TTC549 (cell line): ENCODE measurements at regions not wholly inside any gene's neighbourhood (a gene's known extent, or its start where the extent isn't known, plus 50 kb on each side); places are given as distances from the start of the nearest gene placed in this dataset.
A peak's percentile ranks its signal among the peaks of the same experiment; 100 is the strongest.

Experiments used
- FAIRE-seq: peaks from 2 replicates; lab custom pipeline; 2012; peaks lifted over from hg19 to GRCh38; lab: Jason Lieb, UNC

DNA sequence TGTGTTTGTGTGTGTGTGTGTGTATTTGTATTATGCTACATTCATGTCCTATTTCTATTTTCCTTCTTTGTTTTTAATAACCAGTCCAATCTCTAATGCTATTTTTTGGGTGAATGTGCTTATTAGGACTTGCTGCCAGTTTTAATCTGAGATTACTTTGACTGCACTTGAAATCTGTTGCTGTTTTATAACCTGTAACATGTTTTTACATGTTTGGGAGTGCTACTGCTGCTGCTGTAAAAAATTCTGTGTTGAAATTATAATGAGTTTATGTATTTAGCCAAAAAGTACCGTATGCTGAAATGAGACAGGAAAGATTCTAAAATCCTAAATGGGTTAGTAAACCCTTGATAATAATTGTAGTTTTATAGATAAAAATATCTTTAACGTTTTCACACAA is 104.7 kb upstream of the SSBP2 start:
- FAIRE-seq, result no peak

DNA sequence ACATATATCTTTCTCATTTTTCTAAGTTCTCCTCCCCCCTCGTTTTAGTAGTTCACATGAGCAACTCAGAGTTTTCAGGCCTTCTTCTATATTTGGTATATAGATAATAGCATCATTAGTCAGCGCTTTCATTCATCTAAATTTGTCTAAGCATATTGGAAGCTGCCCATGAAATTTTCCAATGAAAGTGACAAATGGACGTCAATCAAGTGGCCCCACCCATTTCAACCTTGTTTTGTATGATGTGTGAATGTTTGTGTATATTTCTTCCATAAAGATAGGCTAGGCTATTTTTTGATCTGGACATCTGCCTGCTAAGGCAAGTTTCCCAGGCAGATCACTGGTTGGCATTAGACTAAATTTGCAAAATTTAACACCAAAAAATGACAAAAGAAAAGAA is 104.0 kb upstream of the SSBP2 start:
- no peak for FAIRE-seq

DNA sequence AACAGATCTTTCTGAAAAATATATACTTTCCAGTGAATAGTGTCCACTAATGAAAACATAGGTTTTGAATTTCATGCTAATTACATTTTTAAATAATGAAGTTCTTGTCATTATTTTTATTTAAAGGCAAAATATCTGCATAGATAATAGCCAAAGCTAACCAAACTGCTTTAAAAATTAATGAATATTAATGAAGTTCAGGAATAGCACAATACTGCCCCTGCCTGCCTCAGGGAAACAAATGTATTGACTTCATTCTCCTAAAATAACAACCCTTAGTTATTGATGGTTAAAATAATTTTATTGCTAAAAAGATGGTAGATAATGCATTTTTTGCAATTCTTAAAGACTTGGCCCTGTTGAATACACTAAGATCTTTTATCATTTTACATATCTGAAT is 103.6 kb upstream of the SSBP2 start:
- FAIRE-seq, result no peak

DNA sequence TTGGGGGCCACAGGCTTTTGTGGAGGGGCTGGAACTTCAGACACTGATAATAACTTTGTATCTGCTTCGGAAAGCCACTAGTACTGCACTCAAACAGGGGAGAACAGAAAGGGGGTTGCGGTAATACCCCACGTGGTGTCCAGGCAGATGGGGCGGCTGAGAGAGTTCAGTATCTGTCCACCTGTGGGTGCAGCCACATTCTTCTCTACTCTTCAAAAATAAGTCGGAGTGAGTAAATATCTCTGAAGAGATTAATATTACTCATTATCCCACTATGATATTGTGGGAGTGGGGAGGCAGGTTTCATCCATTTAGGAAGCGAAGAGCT is 102.1 kb upstream of the SSBP2 start:
- no peak for FAIRE-seq

GRCh38 chr5:81852291-81853029 is 101.6 kb upstream of the SSBP2 start:
- no peak for FAIRE-seq

DNA sequence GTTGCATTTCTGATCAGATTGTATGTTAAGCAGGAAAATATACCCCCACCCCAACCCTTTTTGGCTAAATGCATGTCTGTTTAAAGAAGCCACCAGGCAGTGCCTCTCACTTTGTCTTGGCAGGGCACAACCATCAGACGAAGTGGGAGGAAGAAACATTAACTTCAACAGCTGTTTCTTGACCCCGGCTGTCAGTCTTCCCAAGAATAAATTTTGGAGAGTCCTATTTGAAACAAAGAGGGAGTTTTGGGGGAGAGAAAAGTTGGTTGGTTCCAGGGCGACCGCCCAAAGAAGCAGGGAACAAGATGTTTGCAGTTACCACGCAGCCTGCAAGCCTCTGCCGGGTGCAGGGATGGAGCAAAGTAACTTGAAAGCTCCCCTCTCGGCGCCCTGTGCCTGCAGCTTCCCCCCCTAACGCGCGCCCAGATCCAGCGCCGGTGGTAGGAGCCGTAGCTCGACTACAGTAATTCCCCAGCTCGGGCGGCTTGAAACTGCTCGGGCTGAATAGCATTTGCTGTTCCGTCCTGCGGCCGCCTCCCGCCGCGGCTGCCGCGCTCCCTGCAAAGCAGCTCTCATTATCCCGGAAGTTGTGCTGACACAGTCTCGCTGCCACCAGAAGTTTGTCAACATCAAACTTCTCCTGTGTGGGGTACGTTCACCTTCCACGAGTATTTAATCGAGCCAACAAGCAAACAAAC is 100.7 kb upstream of the SSBP2 start:
- FAIRE-seq, result peak; percentile 87

GRCh38 chr5:81850501-81851357 is 99.8 kb upstream of the SSBP2 start:
- no peak for FAIRE-seq

DNA sequence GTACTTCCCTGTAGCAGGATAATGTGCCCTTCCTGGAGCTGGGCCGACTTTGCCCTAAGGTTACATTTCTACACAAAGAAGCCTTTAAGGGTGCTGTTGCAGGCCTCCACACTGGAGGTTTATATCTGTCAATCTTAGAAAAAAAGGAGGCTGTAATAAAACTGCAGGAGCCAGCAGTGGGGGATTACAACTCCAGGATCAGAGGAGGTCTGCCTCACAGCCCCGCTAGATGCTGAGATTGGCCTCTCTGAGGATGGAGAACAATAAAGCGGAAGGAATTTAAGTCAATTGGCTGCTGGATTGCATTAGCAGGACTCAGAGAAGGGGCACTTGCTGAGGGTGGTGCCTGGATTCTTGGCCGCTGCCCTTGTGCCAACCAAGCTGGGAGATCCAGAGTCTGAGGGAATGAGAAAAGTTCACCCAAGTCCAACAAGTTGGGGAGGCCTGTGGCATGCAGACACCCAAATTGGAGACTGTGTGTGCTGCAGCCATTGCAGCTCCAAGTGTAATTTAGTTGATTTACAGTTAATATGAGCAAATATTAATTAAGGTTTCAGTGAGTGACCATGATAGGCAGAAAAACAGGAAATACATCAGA is 99.0 kb upstream of the SSBP2 start:
- FAIRE-seq, result no peak

- FAIRE-seq, result no peak
Observed at GRCh38 chr5:81848362-81848880, 97.5 kb upstream of the SSBP2 start.

GRCh38 chr5:81846301-81846700 is 95.4 kb upstream of the SSBP2 start:
- no peak for FAIRE-seq

DNA sequence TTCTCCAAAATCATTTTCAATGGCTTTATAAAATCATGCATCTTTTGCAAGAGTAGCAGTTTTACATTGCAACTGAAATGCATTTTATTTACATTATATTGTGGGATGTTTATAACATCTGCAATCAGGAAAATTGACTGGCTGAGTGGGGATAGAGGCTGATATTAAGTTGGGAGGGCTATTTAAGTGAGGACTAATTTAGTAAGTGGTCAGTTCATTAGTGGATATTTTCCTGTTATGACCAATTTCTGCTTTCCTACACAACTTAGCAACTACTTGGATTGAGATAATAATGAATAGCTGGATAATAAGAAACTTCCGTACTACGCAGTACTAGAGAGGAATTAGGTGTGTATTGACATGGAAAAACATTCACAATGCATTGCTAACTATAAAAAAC is 92.9 kb upstream of the SSBP2 start:
- FAIRE-seq, result no peak

- no peak for FAIRE-seq
Observed at GRCh38 chr5:81842795-81843398, 92.0 kb upstream of the SSBP2 start.

DNA sequence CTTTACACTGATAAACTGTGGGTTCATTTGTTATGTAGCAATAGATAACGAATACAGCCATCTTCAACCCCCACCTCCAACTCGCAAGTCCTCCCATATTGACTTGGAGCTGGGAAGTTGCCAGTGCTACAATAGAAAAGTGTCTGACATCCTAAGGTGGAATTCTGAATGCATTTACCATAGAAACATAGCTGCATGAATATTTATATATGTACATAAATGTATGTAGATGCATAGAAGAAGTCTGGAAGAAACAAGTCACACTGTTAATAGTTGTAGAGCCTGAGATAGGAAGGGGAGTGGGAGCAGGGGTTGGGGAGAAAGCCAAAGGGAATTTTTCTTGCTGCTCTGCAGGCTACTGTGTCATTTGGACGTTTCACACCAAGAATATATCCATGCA is 88.1 kb upstream of the SSBP2 start:
- FAIRE-seq, result no peak

DNA sequence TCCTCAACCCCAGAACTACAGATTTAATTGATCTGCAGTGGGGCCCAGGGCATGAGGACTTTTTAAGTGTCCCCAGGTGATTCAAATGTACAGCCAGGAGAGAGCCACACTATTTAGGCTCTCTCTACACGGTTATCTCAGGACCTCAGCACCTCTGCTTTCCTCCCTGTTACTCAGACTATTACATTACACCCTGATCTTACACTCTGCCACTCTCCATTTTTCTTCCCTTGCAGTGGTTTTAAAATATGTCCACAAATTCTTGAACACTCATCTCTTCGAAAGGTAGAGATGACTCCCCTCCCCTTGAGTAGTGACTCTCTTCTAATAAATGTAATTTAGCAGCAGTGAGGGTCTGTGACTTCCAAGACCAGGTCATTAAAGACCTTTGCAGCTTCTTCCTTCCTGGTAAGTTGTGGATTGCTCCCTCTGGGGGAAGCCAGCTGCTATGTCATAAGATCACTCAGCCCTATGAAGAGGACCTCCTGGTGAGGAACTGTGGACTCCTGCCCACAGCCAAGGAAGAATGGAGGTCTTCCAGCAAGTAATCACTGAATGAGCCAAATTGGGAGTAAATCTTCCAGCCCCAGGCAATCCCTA is 87.5 kb upstream of the SSBP2 start:
- no peak for FAIRE-seq

GRCh38 chr5:81837667-81838306 is 86.9 kb upstream of the SSBP2 start:
- FAIRE-seq, result no peak

GRCh38 chr5:81835814-81836367 is 85.0 kb upstream of the SSBP2 start:
- FAIRE-seq, result no peak

GRCh38 chr5:81834021-81834660 is 83.2 kb upstream of the SSBP2 start:
- FAIRE-seq, result no peak

DNA sequence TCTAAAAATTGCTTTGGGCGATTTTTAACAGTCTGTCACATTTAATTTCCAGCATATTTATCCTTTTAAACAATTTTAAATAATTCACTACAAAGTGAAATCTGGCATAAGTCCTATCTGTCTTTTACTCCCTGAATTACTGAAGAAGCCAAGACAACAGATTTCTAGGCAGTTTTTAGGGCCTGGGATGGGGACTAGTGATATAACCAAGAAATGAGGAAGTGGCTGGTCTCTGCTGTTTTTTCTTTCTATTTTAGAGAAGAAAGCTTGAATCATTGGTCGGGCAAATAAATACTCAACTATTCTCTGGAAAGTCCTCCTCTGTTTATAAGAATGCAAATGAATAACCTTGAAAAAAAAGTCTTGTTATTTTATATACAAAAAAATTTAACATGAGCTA is 79.7 kb upstream of the SSBP2 start:
- FAIRE-seq, result no peak

DNA sequence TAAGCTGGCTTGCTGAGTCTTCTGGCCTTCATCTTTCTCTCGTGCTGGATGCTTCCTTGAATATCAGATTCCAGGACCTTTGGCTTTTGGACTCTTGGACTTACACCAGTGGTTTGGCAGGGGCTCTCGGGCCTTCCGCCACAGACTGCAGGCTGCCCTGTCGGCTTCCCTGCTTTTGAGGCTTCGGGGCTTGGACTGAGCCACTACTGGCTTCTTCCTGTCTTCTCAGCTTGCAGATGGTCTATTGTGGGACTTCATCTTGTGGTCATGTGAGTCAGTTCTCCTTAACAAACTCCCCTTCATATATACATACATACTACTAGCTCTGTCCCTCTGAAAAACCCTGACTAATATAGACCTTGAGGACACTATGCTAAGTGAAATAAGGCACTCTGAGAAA is 78.3 kb upstream of the SSBP2 start:
- FAIRE-seq, result no peak

DNA sequence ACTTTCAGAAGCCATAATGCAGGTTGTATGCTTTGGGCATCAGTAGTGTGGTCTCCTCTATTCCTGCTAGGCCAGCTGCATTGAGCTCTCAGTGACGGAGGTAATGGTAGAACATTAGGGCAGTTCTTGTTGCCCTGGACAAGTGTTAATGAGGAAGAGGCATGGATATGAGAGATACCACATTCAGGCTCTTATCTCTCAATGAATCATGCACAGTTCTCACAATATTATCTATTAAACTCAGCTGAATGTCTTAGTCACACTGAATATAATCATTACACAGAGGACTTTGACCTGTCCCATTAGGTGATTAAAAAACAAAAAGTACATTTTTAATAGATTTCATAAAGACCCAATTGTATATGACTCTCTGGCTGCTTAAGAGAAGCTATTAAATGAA is 76.6 kb upstream of the SSBP2 start:
- no peak for FAIRE-seq

DNA sequence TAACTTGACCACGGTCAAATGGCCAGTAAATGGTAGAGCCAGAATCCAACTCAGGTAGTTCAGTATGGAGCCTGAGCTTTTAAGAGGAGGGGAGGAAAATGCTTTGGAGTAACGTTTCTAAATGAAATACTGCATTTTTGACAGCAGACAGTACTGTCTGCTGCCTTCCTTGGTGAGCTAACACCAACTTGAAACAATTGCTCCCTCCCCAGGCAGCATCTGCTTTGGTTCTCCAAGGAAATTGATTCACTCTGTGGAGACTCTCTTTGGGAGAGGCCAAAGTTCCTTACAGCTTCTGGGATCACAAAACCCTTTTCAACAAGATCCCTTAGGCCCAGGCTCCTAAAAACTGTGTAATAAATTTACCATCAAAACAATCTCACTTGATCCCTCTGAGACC is 75.2 kb upstream of the SSBP2 start:
- no peak for FAIRE-seq
